ENCODE measurements at regions not wholly inside any gene's neighbourhood (a gene's known extent, or its start where the extent isn't known, plus 50 kb on each side); places are given as distances from the start of the nearest gene placed in this dataset.
"Not testable (repeated sequence)": the region's sequence is repeated elsewhere in the genome, so short reads cannot be mapped to it uniquely, and the experiment has no call there.

DNA sequence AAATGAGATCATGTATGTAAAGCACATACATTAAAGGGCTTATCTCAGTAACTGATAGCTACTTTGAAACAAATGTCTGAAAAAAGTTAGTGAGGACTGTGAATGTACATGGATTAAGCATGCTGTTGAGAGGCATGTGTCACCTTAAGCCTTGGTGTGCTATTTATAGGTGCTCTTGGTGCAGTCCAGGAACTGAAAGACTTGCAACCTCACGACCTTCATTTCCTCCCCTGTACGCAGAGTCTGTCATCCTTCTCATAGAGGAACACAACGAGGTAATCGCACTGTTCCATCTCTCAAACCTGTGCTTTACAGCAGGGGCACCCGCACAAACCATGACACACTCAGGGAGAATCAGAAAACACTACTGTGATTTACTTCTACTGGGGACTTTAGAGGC lies 65.6 kb downstream of the UFM1 start:
- DNase-seq (ENCODE audit: extremely low spot score): no peak
- WGBS: 31% methylated on average over 5 of the region's 5 CpGs
- H3K4me3 ChIP-seq (ENCODE audit: low read depth, low read length): no peak overlapping the region
- no peaks in the 10 kb centered on the region for H3K36me3 ChIP-seq (ENCODE audit: insufficient read depth)
- no peaks in the 10 kb centered on the region for H3K4me1 ChIP-seq (ENCODE audit: insufficient read depth)
- H3K27ac ChIP-seq (ENCODE audit: low read depth): no peak overlapping the region

- DNase-seq (ENCODE audit: extremely low spot score): no peak
- WGBS: 85% methylated on average over 1 of the region's 1 CpG
- Histone ChIP-seq H3K36me3 (ENCODE audit: insufficient read depth) (no peaks in the 10 kb centered on the region), H3K4me1 (ENCODE audit: insufficient read depth) (no peaks in the 10 kb centered on the region), H3K4me3 (ENCODE audit: low read depth, low read length) (no peak overlapping the region), H3K27ac (ENCODE audit: low read depth) (no peak overlapping the region)
Observed at GRCh38 chr13:38417241-38417640, 67.6 kb downstream of the UFM1 start.

DNA sequence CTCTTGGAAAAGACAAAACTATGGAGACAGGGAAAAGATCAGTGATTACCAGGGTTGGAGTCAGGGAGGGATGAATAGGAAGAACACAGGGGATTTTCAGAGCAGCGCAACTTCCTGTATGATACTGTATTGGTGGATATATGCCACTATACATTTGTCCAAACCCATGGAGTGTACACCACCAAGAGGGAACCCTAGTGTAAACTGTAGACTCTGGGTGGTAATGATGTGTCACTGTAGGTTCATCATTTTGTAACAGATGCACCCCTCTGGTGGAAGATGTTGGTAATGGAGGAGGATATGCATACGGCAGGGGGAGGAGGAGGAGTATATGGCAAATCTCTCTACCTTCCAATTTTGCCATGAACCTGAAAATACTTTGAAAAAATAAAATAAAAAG lies 68.1 kb downstream of the UFM1 start:
- H3K36me3 ChIP-seq (ENCODE audit: insufficient read depth): no peaks in the 10 kb centered on the region
- no peak for DNase-seq (ENCODE audit: extremely low spot score)
- no peaks in the 10 kb centered on the region for H3K4me1 ChIP-seq (ENCODE audit: insufficient read depth)
- 75% methylated on average over 2 of the region's 2 CpGs for WGBS
- H3K27ac ChIP-seq (ENCODE audit: low read depth): no peak overlapping the region
- H3K4me3 ChIP-seq (ENCODE audit: low read depth, low read length): no peak overlapping the region

GRCh38 chr13:38418286-38418685 lies 68.6 kb downstream of the UFM1 start:
- no peaks in the 10 kb centered on the region for H3K36me3 ChIP-seq (ENCODE audit: insufficient read depth)
- H3K4me1 ChIP-seq (ENCODE audit: insufficient read depth): no peaks in the 10 kb centered on the region
- no peak overlapping the region for H3K4me3 ChIP-seq (ENCODE audit: low read depth, low read length)
- DNase-seq (ENCODE audit: extremely low spot score): no peak
- H3K27ac ChIP-seq (ENCODE audit: low read depth): no peak overlapping the region

GRCh38 chr13:38419312-38419873 lies 69.7 kb downstream of the UFM1 start:
- DNase-seq (ENCODE audit: extremely low spot score): no peak
- no peak overlapping the region for H3K27ac ChIP-seq (ENCODE audit: low read depth)
- WGBS: 60% methylated on average over 3 of the region's 3 CpGs
- no peak overlapping the region for H3K4me3 ChIP-seq (ENCODE audit: low read depth, low read length)
- no peaks in the 10 kb centered on the region for H3K36me3 ChIP-seq (ENCODE audit: insufficient read depth)
- H3K4me1 ChIP-seq (ENCODE audit: insufficient read depth): no peaks in the 10 kb centered on the region

DNA sequence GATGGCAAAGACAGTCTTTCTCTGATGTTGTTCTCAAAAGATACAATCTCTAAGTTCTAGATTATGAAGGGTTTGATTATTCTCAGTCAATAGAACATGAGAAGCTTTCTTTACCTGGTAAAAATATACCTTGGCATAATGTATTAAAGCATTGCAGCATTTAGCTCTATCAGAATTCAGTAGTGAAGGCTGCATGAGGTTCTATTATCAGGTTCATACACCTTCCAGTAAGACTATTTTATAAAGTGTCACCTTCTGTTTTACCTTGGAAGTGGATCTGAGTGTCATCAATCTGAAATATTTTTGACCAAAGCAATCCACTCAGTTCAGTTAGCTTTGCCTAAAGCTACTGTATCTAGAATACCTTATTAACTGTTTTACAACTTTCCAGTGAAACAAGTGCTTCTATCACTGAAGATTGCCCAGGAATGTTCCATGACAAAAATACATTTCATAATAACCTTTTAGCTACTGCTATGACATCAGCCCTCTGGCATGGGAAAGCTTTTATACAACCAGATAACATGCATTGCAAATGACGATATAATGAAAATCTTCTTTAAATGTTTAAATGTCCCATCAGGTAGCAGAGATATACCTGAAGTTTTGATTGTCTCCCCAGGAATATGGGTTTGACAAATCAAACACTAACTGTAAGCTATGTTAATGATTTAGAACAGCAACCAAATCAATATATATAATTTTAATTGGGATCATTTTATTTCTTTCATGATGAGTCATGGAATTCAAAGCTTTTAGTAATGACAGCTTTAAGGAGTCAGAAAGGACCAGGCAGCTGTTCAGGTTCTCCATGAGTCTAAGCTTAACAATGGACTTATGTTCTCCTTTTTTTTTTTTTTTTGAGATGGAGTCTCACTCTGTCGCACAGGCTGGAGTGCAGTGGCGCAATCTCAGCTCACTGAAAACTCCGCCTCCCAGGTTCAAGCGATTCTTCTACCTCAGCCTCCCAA lies 72.2 kb downstream of the UFM1 start:
- Histone ChIP-seq H3K4me1 (ENCODE audit: insufficient read depth) (no peaks in the 10 kb centered on the region), H3K4me3 (ENCODE audit: low read depth, low read length) (no peak overlapping the region), H3K36me3 (ENCODE audit: insufficient read depth) (no peaks in the 10 kb centered on the region), H3K27ac (ENCODE audit: low read depth) (no peak overlapping the region)
- WGBS: 88% methylated on average over 5 of the region's 5 CpGs
- no peak for DNase-seq (ENCODE audit: extremely low spot score)

DNA sequence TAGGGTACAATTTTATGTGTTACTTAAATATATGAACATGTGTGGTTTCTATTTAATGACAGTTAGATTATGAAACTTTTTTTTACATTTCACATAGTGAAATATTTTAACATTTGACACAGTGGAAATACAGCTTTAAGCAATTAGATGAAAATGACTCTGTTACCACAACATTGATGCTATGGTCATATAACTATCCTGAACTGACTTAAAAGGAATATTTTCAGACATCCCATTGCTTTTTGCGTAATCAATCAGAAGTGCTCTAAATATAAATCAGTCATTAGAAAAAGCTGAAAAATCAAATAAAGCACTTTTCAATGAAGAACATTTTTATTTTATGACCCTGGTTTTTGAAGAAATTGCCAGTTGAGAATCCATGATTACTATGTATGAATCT lies 80.3 kb downstream of the UFM1 start:
- H3K27ac ChIP-seq (ENCODE audit: low read depth): no peak overlapping the region
- WGBS: 94% methylated on average over 1 of the region's 1 CpG
- no peaks in the 10 kb centered on the region for H3K36me3 ChIP-seq (ENCODE audit: insufficient read depth)
- DNase-seq (ENCODE audit: extremely low spot score): no peak
- no peaks in the 10 kb centered on the region for H3K4me1 ChIP-seq (ENCODE audit: insufficient read depth)
- H3K4me3 ChIP-seq (ENCODE audit: low read depth, low read length): no peak overlapping the region

DNA sequence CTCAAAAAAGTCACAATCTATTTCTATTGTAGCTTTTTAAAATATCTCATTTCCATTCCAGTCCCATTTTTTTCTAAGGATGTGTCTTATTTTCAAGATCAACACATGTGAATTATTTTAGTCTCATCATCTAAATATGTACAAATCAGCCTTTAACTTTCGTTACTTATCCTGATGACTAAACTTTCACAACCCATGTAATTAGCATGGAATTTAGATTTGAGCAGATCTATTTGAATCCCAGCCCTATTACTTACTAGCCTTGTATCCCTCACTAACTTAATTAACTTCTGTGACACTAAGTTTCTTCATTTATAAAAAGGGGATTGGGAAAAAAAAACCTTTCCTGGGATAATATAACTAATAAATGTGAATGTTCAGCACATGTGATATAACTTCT lies 81.1 kb downstream of the UFM1 start:
- 74% methylated on average over 1 of the region's 1 CpG for WGBS
- H3K4me3 ChIP-seq (ENCODE audit: low read depth, low read length): no peak overlapping the region
- no peaks in the 10 kb centered on the region for H3K4me1 ChIP-seq (ENCODE audit: insufficient read depth)
- H3K36me3 ChIP-seq (ENCODE audit: insufficient read depth): no peaks in the 10 kb centered on the region
- H3K27ac ChIP-seq (ENCODE audit: low read depth): no peak overlapping the region
- DNase-seq (ENCODE audit: extremely low spot score): no peak

DNA sequence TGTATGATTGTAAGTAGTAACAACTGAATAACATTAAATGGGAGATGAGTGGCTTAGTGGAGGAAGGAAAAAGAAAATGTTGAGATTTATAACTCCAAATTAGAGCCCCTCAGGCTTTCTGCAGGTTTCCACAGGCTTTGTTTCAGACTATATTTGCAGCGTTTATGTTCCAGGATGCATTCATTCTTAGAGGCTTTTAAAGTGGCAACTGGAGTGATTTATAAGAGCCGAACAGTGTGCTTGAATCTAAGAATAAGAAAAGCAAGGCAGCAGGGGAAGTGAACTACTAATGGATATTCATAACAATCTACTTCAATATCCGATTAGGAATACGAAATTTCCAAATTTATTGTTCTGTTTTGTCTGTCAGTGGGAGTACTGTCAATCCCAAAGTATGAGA lies 91.0 kb downstream of the UFM1 start:
- 60% methylated on average over 4 of the region's 4 CpGs for WGBS
- no peak overlapping the region for H3K4me3 ChIP-seq (ENCODE audit: low read depth, low read length)
- H3K36me3 ChIP-seq (ENCODE audit: insufficient read depth): no peaks in the 10 kb centered on the region
- H3K4me1 ChIP-seq (ENCODE audit: insufficient read depth): no peaks in the 10 kb centered on the region
- H3K27ac ChIP-seq (ENCODE audit: low read depth): no peak overlapping the region
- no peak for DNase-seq (ENCODE audit: extremely low spot score)

- H3K27ac ChIP-seq (ENCODE audit: low read depth): no peak overlapping the region
- 81% methylated on average over 2 of the region's 2 CpGs for WGBS
- H3K36me3 ChIP-seq (ENCODE audit: insufficient read depth): no peaks in the 10 kb centered on the region
- DNase-seq (ENCODE audit: extremely low spot score): no peak
- no peak overlapping the region for H3K4me3 ChIP-seq (ENCODE audit: low read depth, low read length)
- H3K4me1 ChIP-seq (ENCODE audit: insufficient read depth): no peaks in the 10 kb centered on the region
Observed at GRCh38 chr13:38444904-38445303, 95.3 kb downstream of the UFM1 start.

DNA sequence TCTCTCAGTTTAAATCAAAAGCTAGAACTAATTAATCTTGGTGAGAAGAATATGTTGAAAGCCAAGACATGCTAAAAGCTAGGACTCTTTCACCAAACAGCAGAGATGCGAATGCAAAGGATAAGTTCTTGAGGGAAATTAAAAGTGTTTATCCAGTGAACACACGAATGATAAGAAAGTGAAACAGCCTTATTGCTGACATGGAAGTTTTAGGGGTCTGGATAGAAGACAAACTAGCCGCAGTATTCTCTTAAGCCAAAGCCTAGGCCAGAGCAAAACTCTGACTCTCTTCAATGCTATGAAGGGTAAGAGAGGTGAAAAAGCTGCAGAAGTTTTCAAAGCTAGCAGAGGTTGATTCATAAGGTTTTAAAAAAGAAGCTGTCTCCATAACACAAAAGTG lies 103.0 kb downstream of the UFM1 start:
- Histone ChIP-seq H3K4me1 (ENCODE audit: insufficient read depth) (no peaks in the 10 kb centered on the region), H3K27ac (ENCODE audit: low read depth) (no peak overlapping the region), H3K4me3 (ENCODE audit: low read depth, low read length) (no peak overlapping the region), H3K36me3 (ENCODE audit: insufficient read depth) (no peaks in the 10 kb centered on the region)
- DNase-seq (ENCODE audit: extremely low spot score): no peak
- WGBS: 79% methylated on average over 3 of the region's 3 CpGs

GRCh38 chr13:38462605-38463004 lies 113.0 kb downstream of the UFM1 start:
- H3K27ac ChIP-seq (ENCODE audit: low read depth): no peak overlapping the region
- no peak overlapping the region for H3K4me3 ChIP-seq (ENCODE audit: low read depth, low read length)
- 91% methylated on average over 7 of the region's 7 CpGs for WGBS
- no peaks in the 10 kb centered on the region for H3K4me1 ChIP-seq (ENCODE audit: insufficient read depth)
- H3K36me3 ChIP-seq (ENCODE audit: insufficient read depth): no peaks in the 10 kb centered on the region
- no peak for DNase-seq (ENCODE audit: extremely low spot score)

- no peaks in the 10 kb centered on the region for H3K4me1 ChIP-seq (ENCODE audit: insufficient read depth)
- 75% methylated on average over 3 of the region's 3 CpGs for WGBS
- no peaks in the 10 kb centered on the region for H3K36me3 ChIP-seq (ENCODE audit: insufficient read depth)
- H3K27ac ChIP-seq (ENCODE audit: low read depth): no peak overlapping the region
- no peak for DNase-seq (ENCODE audit: extremely low spot score)
- H3K4me3 ChIP-seq (ENCODE audit: low read depth, low read length): no peak overlapping the region
Observed at GRCh38 chr13:38463048-38463447, 113.4 kb downstream of the UFM1 start.

DNA sequence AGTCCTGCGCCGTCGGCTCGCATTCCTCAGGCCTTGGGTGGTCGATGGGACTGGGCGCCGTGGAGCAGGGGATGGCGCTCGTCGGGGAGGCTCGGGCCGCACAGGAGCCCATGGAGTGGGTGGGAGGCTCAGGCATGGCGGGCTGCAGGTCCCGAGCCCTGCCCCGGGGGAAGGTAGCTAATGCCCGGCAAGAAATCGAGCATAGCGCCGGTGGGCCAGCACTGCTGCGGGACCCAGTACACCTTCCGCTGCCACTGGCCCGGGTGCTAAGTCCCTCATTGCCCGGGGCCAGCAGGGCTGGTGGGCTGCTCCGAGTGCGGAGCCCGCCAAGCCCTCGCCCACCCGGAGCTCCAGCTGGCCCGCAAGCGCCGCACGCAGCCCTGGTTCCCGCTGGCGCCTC lies 122.8 kb downstream of the UFM1 start:
- H3K4me3 ChIP-seq (ENCODE audit: low read depth, low read length); DNase-seq (ENCODE audit: extremely low spot score); H3K36me3 ChIP-seq (ENCODE audit: insufficient read depth); H3K4me1 ChIP-seq (ENCODE audit: insufficient read depth); H3K27ac ChIP-seq (ENCODE audit: low read depth): not testable (repeated sequence)
- 92% methylated on average over 34 of the region's 34 CpGs for WGBS

Measured in urinary bladder (tissue), 3 donors.